SK-MEL-5 (cell line): ENCODE measurements at regions not wholly inside any gene's neighbourhood (a gene's known extent, or its start where the extent isn't known, plus 50 kb on each side); places are given as distances from the start of the nearest gene placed in this dataset.
"Not testable (repeated sequence)": the region's sequence is repeated elsewhere in the genome, so short reads cannot be mapped to it uniquely, and the experiment has no call there.

Experiments used
- DNase-seq: peaks from one replicate; pipeline ENCODE4 v3.0.0-alpha.2; 2016; ENCODE audit warnings: low read depth, low spot score
- in situ Hi-C: cut with HindIII; loops from 2 replicates; pipeline ENCODE4 v1.10.0; 2016; ENCODE audit warnings: low sequenced_read_pairs, high pct_unique_total_duplicates, low pct_unique_long_range_greater_than_20kb

- in situ Hi-C loops: no loop called here
- DNase-seq: no peak
Observed at GRCh38 chr6:33885132-33886057, 81.6 kb upstream of the MLN start.

- DNase-seq, in situ Hi-C loops: not testable (repeated sequence)
Observed at GRCh38 chr6:33883621-33884020, 79.8 kb upstream of the MLN start.

- in situ Hi-C loops: no loop called here
Observed at GRCh38 chr6:33882154-33882553, 78.4 kb upstream of the MLN start.

GRCh38 chr6:33880766-33881165 lies 77.0 kb upstream of the MLN start:
- in situ Hi-C loops: no loop called here
- no peak for DNase-seq

More at GRCh38 chr6:33882154-33882553, 78.4 kb upstream of the MLN start:
- DNase-seq: no peak

GRCh38 chr6:33880104-33880678 lies 76.4 kb upstream of the MLN start:
- no peak for DNase-seq
- in situ Hi-C loops: no loop called here

- no peak for DNase-seq
- in situ Hi-C loops: no loop called here
Observed at GRCh38 chr6:33878562-33878961, 74.8 kb upstream of the MLN start.

GRCh38 chr6:33877982-33878535 lies 74.3 kb upstream of the MLN start:
- DNase-seq: no peak
- in situ Hi-C loops: no loop called here

GRCh38 chr6:33875696-33876095 lies 71.9 kb upstream of the MLN start:
- DNase-seq: no peak
- in situ Hi-C loops: no loop called here

- in situ Hi-C loops: no loop called here
- no peak for DNase-seq
Observed at GRCh38 chr6:33875141-33875581, 71.4 kb upstream of the MLN start.

GRCh38 chr6:33874136-33874760 lies 70.4 kb upstream of the MLN start:
- in situ Hi-C loops: no loop called here

GRCh38 chr6:33872761-33873160 lies 69.0 kb upstream of the MLN start:
- DNase-seq: no peak
- in situ Hi-C loops: no loop called here

More at GRCh38 chr6:33874136-33874760, 70.4 kb upstream of the MLN start:
- DNase-seq: no peak

- in situ Hi-C loops: no loop called here
- no peak for DNase-seq
Observed at GRCh38 chr6:33869826-33870423, 66.1 kb upstream of the MLN start.

GRCh38 chr6:33869121-33869520 lies 65.3 kb upstream of the MLN start:
- in situ Hi-C loops: no loop called here
- DNase-seq: no peak

- DNase-seq: no peak
- in situ Hi-C loops: no loop called here
Observed at GRCh38 chr6:33868141-33868540, 64.3 kb upstream of the MLN start.

- DNase-seq: no peak
- in situ Hi-C loops: no loop called here
Observed at GRCh38 chr6:33865478-33866077, 61.8 kb upstream of the MLN start.

GRCh38 chr6:33863723-33864440 lies 60.1 kb upstream of the MLN start:
- DNase-seq: no peak
- in situ Hi-C loops: no loop called here

- in situ Hi-C loops: no loop called here
- DNase-seq: no peak
Observed at GRCh38 chr6:33863084-33863483, 59.3 kb upstream of the MLN start.
